HEK293T (cell line): ENCODE measurements at regions not wholly inside any gene's neighbourhood (a gene's known extent, or its start where the extent isn't known, plus 50 kb on each side); places are given as distances from the start of the nearest gene placed in this dataset.

Experiments used
- ARNT ChIP-seq: fragments of 450-650 bp; IDR thresholded peaks from 2 replicates; pipeline ENCODE4 v1.6.1; 2017; ENCODE audit warnings: mild to moderate bottlenecking
- FOXM1 ChIP-seq: fragments of 450-650 bp; IDR thresholded peaks from 2 replicates; pipeline ENCODE4 v1.6.1; 2017; ENCODE audit warnings: mild to moderate bottlenecking, borderline replicate concordance
- HDGF ChIP-seq: fragments of 450-650 bp; IDR thresholded peaks from 2 replicates; pipeline ENCODE4 v1.6.1; 2017; ENCODE audit warnings: antibody characterized with exemption, borderline replicate concordance
- LEF1 ChIP-seq: fragments of 450-650 bp; IDR thresholded peaks from 2 replicates; pipeline ENCODE4 v1.6.1; 2017; ENCODE audit warnings: mild to moderate bottlenecking, borderline replicate concordance
- NFRKB ChIP-seq: fragments of 450-650 bp; IDR thresholded peaks from 2 replicates; pipeline ENCODE4 v1.6.1; 2016; ENCODE audit warnings: mild to moderate bottlenecking, moderate library complexity
- SP1 ChIP-seq: fragments of 450-650 bp; IDR thresholded peaks from 2 replicates; pipeline ENCODE4 v1.6.1; 2017
- SUZ12 ChIP-seq: fragments of 450-650 bp; IDR thresholded peaks from 2 replicates; pipeline ENCODE4 v1.6.1; 2016; ENCODE audit warnings: mild to moderate bottlenecking
- ZNF384 ChIP-seq: fragments of 450-650 bp; IDR thresholded peaks from 2 replicates; pipeline ENCODE4 v1.6.1; 2016

DNA sequence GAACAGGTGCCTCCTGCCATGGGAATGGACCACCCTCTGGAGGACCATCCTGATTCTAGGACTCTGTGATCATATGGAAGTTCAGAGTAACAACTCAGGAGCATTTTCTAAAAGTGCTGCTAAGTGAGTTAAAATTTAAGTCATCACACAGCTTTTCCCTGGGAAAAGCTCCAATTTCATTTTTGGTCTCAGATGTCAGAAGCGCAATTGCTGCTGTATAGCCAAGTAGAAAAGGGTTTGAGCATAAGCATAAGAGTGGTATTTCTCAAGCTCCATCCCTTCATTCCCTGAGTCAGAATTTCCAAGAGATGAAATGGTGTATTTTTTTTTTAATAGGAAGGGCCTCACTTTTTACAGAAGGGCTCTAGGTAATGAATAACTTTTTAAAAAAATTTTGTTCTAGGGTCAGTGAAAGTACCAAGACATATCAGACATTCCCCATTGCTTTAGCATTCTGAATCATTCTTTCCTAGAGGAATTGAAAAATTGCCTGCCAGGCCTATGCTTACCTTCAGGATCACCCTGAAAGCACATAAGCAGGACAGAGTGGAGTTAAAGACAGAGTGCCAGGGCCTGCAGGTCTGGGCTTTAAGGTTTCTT lies 564.5 kb upstream of the ISX start:
- TF ChIP-seq ARNT (no peak), LEF1 (no peak), HDGF (no peak), SP1 (no peak), ZNF384 (no peak), FOXM1 (no peak), SUZ12 (no peak), NFRKB (no peak)
